HCEC 1CT (cell line): ENCODE measurements at regions not wholly inside any gene's neighbourhood (a gene's known extent, or its start where the extent isn't known, plus 50 kb on each side); places are given as distances from the start of the nearest gene placed in this dataset.

Experiments
- DNase-seq: peaks from one replicate; pipeline ENCODE4 v3.0.0-alpha.2; 2017

- DNase-seq: peak; percentile 47
Measured at GRCh38 chr3:154538566-154539360, 108.8 kb upstream of the GPR149 start.

GRCh38 chr3:154536751-154537150 lies 106.8 kb upstream of the GPR149 start:
- DNase-seq: no peak

GRCh38 chr3:154522036-154522602 lies 92.1 kb upstream of the GPR149 start:
- no peak for DNase-seq

- no peak for DNase-seq
Measured at GRCh38 chr3:154517404-154517803, 87.4 kb upstream of the GPR149 start.

GRCh38 chr3:154515921-154516320 lies 85.9 kb upstream of the GPR149 start:
- DNase-seq: no peak

- no peak for DNase-seq
Measured at GRCh38 chr3:154510780-154511179, 80.8 kb upstream of the GPR149 start.

GRCh38 chr3:154507727-154508126 lies 77.7 kb upstream of the GPR149 start:
- no peak for DNase-seq

GRCh38 chr3:154496978-154497377 lies 67.0 kb upstream of the GPR149 start:
- DNase-seq: peak; percentile 20

- no peak for DNase-seq
Measured at GRCh38 chr3:154496540-154496939, 66.5 kb upstream of the GPR149 start.

GRCh38 chr3:154486949-154487348 lies 57.0 kb upstream of the GPR149 start:
- no peak for DNase-seq

GRCh38 chr3:154482507-154482906 lies 52.5 kb upstream of the GPR149 start:
- no peak for DNase-seq

- DNase-seq: no peak
Measured at GRCh38 chr3:154480033-154480432, 50.0 kb upstream of the GPR149 start.
